ENCODE measurements at regions not wholly inside any gene's neighbourhood (a gene's known extent, or its start where the extent isn't known, plus 50 kb on each side); places are given as distances from the start of the nearest gene placed in this dataset.
"Not testable (repeated sequence)": the region's sequence is repeated elsewhere in the genome, so short reads cannot be mapped to it uniquely, and the experiment has no call there.

GRCh38 chr18:33826151-33826550 lies 248.1 kb downstream of the ASXL3 start:
- TF ChIP-seq CTCF (IDR thresholded peaks at IDR 0.05) = no peak
- no peaks in the 10 kb centered on the region for H3K27me3 ChIP-seq
- H3K9me3 ChIP-seq = peaks cover 0 to 5% of the 10 kb centered on the region in 2 donors
- no peak for DNase-seq (ENCODE audit: low spot score)
- H3K4me1 ChIP-seq = no peaks in the 10 kb centered on the region
- H3K36me3 ChIP-seq = no peaks in the 10 kb centered on the region
- H3K27ac ChIP-seq = no peak overlapping the region
- no peak overlapping the region for H3K4me3 ChIP-seq

GRCh38 chr18:33821503-33821902 lies 243.5 kb downstream of the ASXL3 start:
- no peak overlapping the region for H3K27ac ChIP-seq
- no peak overlapping the region for H3K4me3 ChIP-seq
- H3K27me3 ChIP-seq = no peaks in the 10 kb centered on the region
- no peak for TF ChIP-seq CTCF (IDR thresholded peaks at IDR 0.05)
- no peaks in the 10 kb centered on the region for H3K36me3 ChIP-seq
- DNase-seq (ENCODE audit: low spot score) = no peak
- H3K4me1 ChIP-seq = no peaks in the 10 kb centered on the region
- H3K9me3 ChIP-seq = peaks cover 0 to 5% of the 10 kb centered on the region in 2 donors

- TF ChIP-seq CTCF (IDR thresholded peaks at IDR 0.05) = no peak
- Histone ChIP-seq H3K36me3 (no peaks in the 10 kb centered on the region), H3K4me3 (no peak overlapping the region), H3K4me1 (no peaks in the 10 kb centered on the region), H3K27ac (no peak overlapping the region), H3K27me3 (no peaks in the 10 kb centered on the region), H3K9me3 (peaks cover 0 to 5% of the 10 kb centered on the region in 2 donors)
- no peak for DNase-seq (ENCODE audit: low spot score)
These were observed 242.7 kb downstream of the ASXL3 start for GRCh38 chr18:33820517-33821371.

- not testable (repeated sequence) for H3K4me1 ChIP-seq; H3K27ac ChIP-seq; H3K27me3 ChIP-seq; H3K9me3 ChIP-seq; DNase-seq (ENCODE audit: low spot score); H3K4me3 ChIP-seq; H3K36me3 ChIP-seq
These were observed 241.8 kb downstream of the ASXL3 start for GRCh38 chr18:33819692-33820343.

- no peak overlapping the region for H3K4me3 ChIP-seq
- TF ChIP-seq CTCF (IDR thresholded peaks at IDR 0.05) = no peak
- no peak overlapping the region for H3K27ac ChIP-seq
These were observed 240.1 kb downstream of the ASXL3 start for GRCh38 chr18:33818145-33818544.

GRCh38 chr18:33817096-33817495 lies 239.1 kb downstream of the ASXL3 start:
- H3K9me3 ChIP-seq = peaks cover 0 to 5% of the 10 kb centered on the region in 2 donors
- DNase-seq (ENCODE audit: low spot score) = no peak
- TF ChIP-seq CTCF (IDR thresholded peaks at IDR 0.05) = no peak

More at GRCh38 chr18:33818145-33818544, 240.1 kb downstream of the ASXL3 start:
- Histone ChIP-seq H3K9me3 (peaks cover 0 to 5% of the 10 kb centered on the region in 2 donors), H3K4me1 (no peaks in the 10 kb centered on the region), H3K27me3 (no peaks in the 10 kb centered on the region), H3K36me3 (no peaks in the 10 kb centered on the region)
- DNase-seq (ENCODE audit: low spot score) = no peak

More at GRCh38 chr18:33817096-33817495, 239.1 kb downstream of the ASXL3 start:
- no peak overlapping the region for H3K4me3 ChIP-seq
- no peaks in the 10 kb centered on the region for H3K36me3 ChIP-seq
- H3K4me1 ChIP-seq = no peaks in the 10 kb centered on the region
- no peak overlapping the region for H3K27ac ChIP-seq
- no peaks in the 10 kb centered on the region for H3K27me3 ChIP-seq
